ENCODE measurements at regions not wholly inside any gene's neighbourhood (a gene's known extent, or its start where the extent isn't known, plus 50 kb on each side); places are given as distances from the start of the nearest gene placed in this dataset.

- no peaks in the 10 kb centered on the region for H3K4me1 Mint-ChIP-seq
Observed at GRCh38 chr5:29750453-29750852, 1443.0 kb upstream of the CDH6 start.

DNA sequence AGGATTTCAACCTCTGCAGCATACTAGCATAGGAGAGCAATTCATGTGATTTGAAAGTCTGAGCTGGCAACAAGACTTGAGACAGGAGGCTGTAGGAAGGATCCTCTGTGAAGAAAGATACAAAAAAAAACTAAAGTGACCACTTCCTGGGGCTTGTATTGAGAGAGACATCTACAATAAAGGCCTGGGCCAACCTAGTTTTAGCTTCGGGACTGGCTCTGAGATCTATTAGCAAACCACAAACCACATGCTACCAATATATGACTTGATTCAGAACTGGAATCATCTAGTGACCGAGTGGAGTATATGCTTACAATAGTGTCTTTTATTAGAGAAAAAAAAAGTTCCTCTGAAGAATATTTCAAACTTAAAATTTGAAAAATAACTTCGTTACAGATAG lies 1448.9 kb upstream of the CDH6 start:
- no peaks in the 10 kb centered on the region for H3K9me3 ChIP-seq (ENCODE audit: control insufficient read depth, low read length, poor library complexity, severe bottlenecking)
- Mint-ChIP-seq H3K4me3 (no peak overlapping the region), H3K4me1 (no peaks in the 10 kb centered on the region), H3K27me3 (no peaks in the 10 kb centered on the region), H3K36me3 (ENCODE audit: low read depth) (no peaks in the 10 kb centered on the region), H3K27ac (no peak overlapping the region)
- DNase-seq (no peak), ATAC-seq (no peak)

More at GRCh38 chr5:29750453-29750852, 1443.0 kb upstream of the CDH6 start:
- H3K27ac Mint-ChIP-seq, result no peak overlapping the region
- no peaks in the 10 kb centered on the region for H3K9me3 ChIP-seq (ENCODE audit: control insufficient read depth, low read length, poor library complexity, severe bottlenecking)
- DNase-seq (no peak), ATAC-seq (no peak)
- no peak overlapping the region for H3K4me3 Mint-ChIP-seq
- H3K36me3 Mint-ChIP-seq (ENCODE audit: low read depth), result no peaks in the 10 kb centered on the region
- no peaks in the 10 kb centered on the region for H3K27me3 Mint-ChIP-seq

GRCh38 chr5:29720954-29721353 lies 1472.5 kb upstream of the CDH6 start:
- ATAC-seq (no peak), DNase-seq (no peak)
- H3K27me3 Mint-ChIP-seq, result no peaks in the 10 kb centered on the region
- H3K9me3 ChIP-seq (ENCODE audit: control insufficient read depth, low read length, poor library complexity, severe bottlenecking), result no peaks in the 10 kb centered on the region
- no peaks in the 10 kb centered on the region for H3K36me3 Mint-ChIP-seq (ENCODE audit: low read depth)
- H3K4me3 Mint-ChIP-seq, result no peak overlapping the region
- H3K4me1 Mint-ChIP-seq, result no peaks in the 10 kb centered on the region
- H3K27ac Mint-ChIP-seq, result no peak overlapping the region

DNA sequence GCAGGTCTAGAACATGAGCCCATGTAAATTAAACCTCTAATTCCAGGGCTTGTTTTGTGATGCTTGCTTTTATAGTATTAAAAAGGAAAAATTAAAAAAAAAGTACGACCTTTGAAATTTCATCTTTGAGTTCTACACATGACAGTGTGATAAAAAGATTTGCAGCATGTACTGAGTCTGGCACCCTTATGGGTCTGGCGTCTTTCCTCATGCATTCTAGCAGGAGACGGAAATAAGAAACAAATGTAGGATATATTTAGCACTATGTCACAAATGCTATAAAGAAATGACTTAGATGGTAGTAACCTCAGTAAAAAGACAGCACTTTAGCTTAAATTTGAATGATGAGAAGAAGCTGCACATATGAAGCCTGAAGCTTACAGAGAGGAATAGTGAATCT lies 1474.3 kb upstream of the CDH6 start:
- no peaks in the 10 kb centered on the region for H3K9me3 ChIP-seq (ENCODE audit: control insufficient read depth, low read length, poor library complexity, severe bottlenecking)
- DNase-seq, result no peak
- Mint-ChIP-seq H3K27me3 (no peaks in the 10 kb centered on the region), H3K4me3 (no peak overlapping the region), H3K27ac (no peak overlapping the region), H3K36me3 (ENCODE audit: low read depth) (no peaks in the 10 kb centered on the region), H3K4me1 (no peaks in the 10 kb centered on the region)
- ATAC-seq, result no peak

DNA sequence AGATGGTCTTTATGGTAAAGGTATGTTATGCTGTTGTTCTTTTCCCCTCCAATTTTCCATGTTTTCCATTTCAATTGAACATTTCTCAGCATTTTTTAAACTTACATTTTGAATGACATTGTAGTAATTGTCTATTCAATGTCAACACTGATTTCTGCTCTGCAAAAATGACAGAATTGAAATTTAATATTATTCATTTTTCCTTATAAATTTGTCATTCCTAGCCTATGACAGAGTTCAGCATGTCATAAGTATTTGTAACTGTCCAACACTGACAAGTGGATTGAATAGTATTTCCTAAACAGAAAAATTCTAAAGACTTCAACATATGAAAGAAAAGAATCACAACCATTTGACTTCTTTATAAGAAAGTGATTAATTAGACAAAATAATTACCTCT lies 1478.3 kb upstream of the CDH6 start:
- no peaks in the 10 kb centered on the region for H3K4me1 Mint-ChIP-seq
- H3K9me3 ChIP-seq (ENCODE audit: control insufficient read depth, low read length, poor library complexity, severe bottlenecking), result no peaks in the 10 kb centered on the region
- H3K4me3 Mint-ChIP-seq, result no peak overlapping the region
- ATAC-seq (no peak), DNase-seq (no peak)
- H3K27ac Mint-ChIP-seq, result no peak overlapping the region
- H3K36me3 Mint-ChIP-seq (ENCODE audit: low read depth), result no peaks in the 10 kb centered on the region
- no peaks in the 10 kb centered on the region for H3K27me3 Mint-ChIP-seq

- H3K36me3 Mint-ChIP-seq (ENCODE audit: low read depth), result no peaks in the 10 kb centered on the region
- H3K4me1 Mint-ChIP-seq, result no peaks in the 10 kb centered on the region
- no peak overlapping the region for H3K27ac Mint-ChIP-seq
- H3K9me3 ChIP-seq (ENCODE audit: control insufficient read depth, low read length, poor library complexity, severe bottlenecking), result peaks cover 3% of the 10 kb centered on the region
- H3K27me3 Mint-ChIP-seq, result no peaks in the 10 kb centered on the region
- ATAC-seq, result no peak
- DNase-seq, result no peak
- H3K4me3 Mint-ChIP-seq, result no peak overlapping the region
Observed at GRCh38 chr5:29702875-29703274, 1490.6 kb upstream of the CDH6 start.

DNA sequence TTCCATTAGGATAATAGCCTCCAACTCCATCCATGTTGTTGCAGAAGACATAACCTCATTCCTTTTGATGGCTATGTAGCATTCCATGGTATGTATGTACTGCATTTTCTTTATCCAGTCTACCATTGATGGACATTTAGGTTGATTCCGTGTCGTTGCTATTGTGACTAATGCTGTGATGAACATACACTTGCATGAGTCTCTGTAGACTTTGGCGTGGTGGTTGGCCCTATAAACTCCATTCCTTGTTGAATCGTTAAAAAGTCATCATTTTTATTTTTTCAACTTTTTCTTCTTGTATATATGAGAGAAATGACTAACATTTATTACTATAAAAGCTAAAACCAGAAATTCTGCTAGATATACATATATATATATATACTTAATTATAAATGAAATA lies 1491.9 kb upstream of the CDH6 start:
- no peak overlapping the region for H3K4me3 Mint-ChIP-seq
- DNase-seq, result no peak
- peaks cover 3% of the 10 kb centered on the region for H3K9me3 ChIP-seq (ENCODE audit: control insufficient read depth, low read length, poor library complexity, severe bottlenecking)
- no peaks in the 10 kb centered on the region for H3K27me3 Mint-ChIP-seq
- H3K36me3 Mint-ChIP-seq (ENCODE audit: low read depth), result no peaks in the 10 kb centered on the region
- no peak for ATAC-seq
- no peaks in the 10 kb centered on the region for H3K4me1 Mint-ChIP-seq
- no peak overlapping the region for H3K27ac Mint-ChIP-seq

DNA sequence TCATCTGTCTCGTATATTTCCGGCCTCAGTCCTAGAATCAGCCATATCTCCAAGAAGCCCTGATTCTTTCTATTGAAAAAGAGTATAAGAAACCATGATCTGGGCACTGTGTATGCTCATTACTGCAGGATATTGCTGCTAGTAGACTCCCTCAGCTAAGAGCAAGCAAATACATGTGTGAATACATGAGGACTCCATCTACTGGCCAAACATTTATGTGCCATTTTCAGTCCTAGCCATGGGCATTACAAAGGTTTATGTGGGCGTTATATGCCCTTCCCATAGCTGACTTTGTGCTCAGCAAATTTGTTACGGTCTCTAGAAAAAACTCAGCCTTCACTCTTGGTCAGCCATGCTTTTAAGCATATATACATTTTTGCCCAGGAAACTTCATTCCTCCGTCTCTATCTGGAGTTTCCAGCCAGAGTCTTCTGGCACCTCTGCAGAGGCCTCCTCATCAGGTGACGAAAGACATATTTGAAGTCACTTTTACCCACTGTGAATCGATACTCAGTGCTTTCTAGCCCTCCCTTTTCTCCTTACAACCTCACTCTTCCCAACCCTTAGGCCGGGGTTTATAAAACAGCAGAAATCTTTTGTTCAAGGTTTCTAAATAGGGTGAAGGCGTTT lies 1495.6 kb upstream of the CDH6 start:
- H3K9me3 ChIP-seq (ENCODE audit: control insufficient read depth, low read length, poor library complexity, severe bottlenecking), result peaks cover under 1% of the 10 kb centered on the region
- no peaks in the 10 kb centered on the region for H3K36me3 Mint-ChIP-seq (ENCODE audit: low read depth)
- H3K4me3 Mint-ChIP-seq, result no peak overlapping the region
- ATAC-seq (no peak), DNase-seq (no peak)
- no peaks in the 10 kb centered on the region for H3K4me1 Mint-ChIP-seq
- H3K27ac Mint-ChIP-seq, result no peak overlapping the region
- no peaks in the 10 kb centered on the region for H3K27me3 Mint-ChIP-seq

DNA sequence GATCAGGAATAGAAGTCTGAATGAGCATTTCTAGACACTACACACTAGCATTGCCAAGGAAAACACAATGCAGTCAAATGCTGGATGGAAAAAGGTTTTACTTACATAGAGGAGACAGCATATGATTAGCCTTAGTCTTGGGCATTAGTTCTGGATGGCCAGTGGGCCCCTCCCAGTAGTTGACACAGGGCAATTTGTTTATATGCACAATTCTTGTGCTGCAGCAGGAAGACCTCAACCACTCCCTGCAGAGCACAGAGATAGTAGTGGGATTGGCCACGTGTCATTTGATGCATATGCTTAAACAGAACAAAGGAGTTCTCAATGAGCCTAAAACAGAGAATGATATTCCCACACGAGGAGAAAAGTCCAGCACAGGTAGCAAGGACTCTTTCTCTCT lies 1496.2 kb upstream of the CDH6 start:
- no peaks in the 10 kb centered on the region for H3K36me3 Mint-ChIP-seq (ENCODE audit: low read depth)
- no peak overlapping the region for H3K4me3 Mint-ChIP-seq
- DNase-seq (no peak), ATAC-seq (no peak)
- no peaks in the 10 kb centered on the region for H3K27me3 Mint-ChIP-seq
- no peaks in the 10 kb centered on the region for H3K9me3 ChIP-seq (ENCODE audit: control insufficient read depth, low read length, poor library complexity, severe bottlenecking)
- no peak overlapping the region for H3K27ac Mint-ChIP-seq
- no peaks in the 10 kb centered on the region for H3K4me1 Mint-ChIP-seq

DNA sequence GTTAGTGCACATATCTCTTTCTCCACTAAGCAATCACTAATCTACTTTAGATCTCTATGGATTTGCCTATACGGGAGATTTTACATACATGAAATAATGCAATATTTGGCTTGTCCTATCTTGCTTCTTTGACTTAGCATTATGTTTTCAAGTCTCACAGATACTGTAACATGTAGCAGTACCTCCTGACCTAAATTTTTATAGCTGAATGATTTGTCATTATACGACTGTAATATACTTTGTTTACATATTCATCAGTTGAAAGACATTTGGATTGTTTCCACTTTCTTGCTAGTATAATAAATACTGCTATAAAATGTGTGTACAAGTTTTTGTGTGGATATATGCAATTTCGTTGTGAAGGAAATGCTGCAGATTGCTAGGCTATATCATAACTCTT lies 1520.8 kb upstream of the CDH6 start:
- H3K36me3 Mint-ChIP-seq (ENCODE audit: low read depth), result no peaks in the 10 kb centered on the region
- no peak for DNase-seq
- ATAC-seq, result no peak
- no peaks in the 10 kb centered on the region for H3K27me3 Mint-ChIP-seq
- no peak overlapping the region for H3K4me3 Mint-ChIP-seq
- no peaks in the 10 kb centered on the region for H3K4me1 Mint-ChIP-seq
- no peak overlapping the region for H3K27ac Mint-ChIP-seq
- no peaks in the 10 kb centered on the region for H3K9me3 ChIP-seq (ENCODE audit: control insufficient read depth, low read length, poor library complexity, severe bottlenecking)

GRCh38 chr5:29662876-29663275 lies 1530.6 kb upstream of the CDH6 start:
- H3K4me3 Mint-ChIP-seq, result no peak overlapping the region
- H3K9me3 ChIP-seq (ENCODE audit: control insufficient read depth, low read length, poor library complexity, severe bottlenecking), result no peaks in the 10 kb centered on the region
- no peaks in the 10 kb centered on the region for H3K36me3 Mint-ChIP-seq (ENCODE audit: low read depth)
- H3K27ac Mint-ChIP-seq, result no peak overlapping the region
- no peak for DNase-seq
- no peak for ATAC-seq
- no peaks in the 10 kb centered on the region for H3K27me3 Mint-ChIP-seq
- H3K4me1 Mint-ChIP-seq, result no peaks in the 10 kb centered on the region

GRCh38 chr5:29654954-29655353 lies 1538.5 kb upstream of the CDH6 start:
- H3K9me3 ChIP-seq (ENCODE audit: control insufficient read depth, low read length, poor library complexity, severe bottlenecking), result no peaks in the 10 kb centered on the region
- no peak for DNase-seq
- ATAC-seq, result no peak
- Mint-ChIP-seq H3K36me3 (ENCODE audit: low read depth) (no peaks in the 10 kb centered on the region), H3K27ac (no peak overlapping the region), H3K4me1 (no peaks in the 10 kb centered on the region), H3K27me3 (no peaks in the 10 kb centered on the region), H3K4me3 (no peak overlapping the region)

GRCh38 chr5:29649321-29649720 lies 1544.2 kb upstream of the CDH6 start:
- Mint-ChIP-seq H3K27ac (no peak overlapping the region), H3K4me3 (no peak overlapping the region), H3K4me1 (no peaks in the 10 kb centered on the region), H3K36me3 (ENCODE audit: low read depth) (no peaks in the 10 kb centered on the region), H3K27me3 (no peaks in the 10 kb centered on the region)
- H3K9me3 ChIP-seq (ENCODE audit: control insufficient read depth, low read length, poor library complexity, severe bottlenecking), result no peaks in the 10 kb centered on the region
- no peak for DNase-seq
- ATAC-seq, result no peak

- no peak overlapping the region for H3K4me3 Mint-ChIP-seq
- H3K36me3 Mint-ChIP-seq (ENCODE audit: low read depth), result no peaks in the 10 kb centered on the region
- no peak overlapping the region for H3K27ac Mint-ChIP-seq
- DNase-seq, result no peak
- no peaks in the 10 kb centered on the region for H3K9me3 ChIP-seq (ENCODE audit: control insufficient read depth, low read length, poor library complexity, severe bottlenecking)
- no peaks in the 10 kb centered on the region for H3K27me3 Mint-ChIP-seq
- no peaks in the 10 kb centered on the region for H3K4me1 Mint-ChIP-seq
- no peak for ATAC-seq
Observed at GRCh38 chr5:29642601-29643000, 1550.9 kb upstream of the CDH6 start.
